ENCODE measurements at regions not wholly inside any gene's neighbourhood (a gene's known extent, or its start where the extent isn't known, plus 50 kb on each side); places are given as distances from the start of the nearest gene placed in this dataset.

DNA sequence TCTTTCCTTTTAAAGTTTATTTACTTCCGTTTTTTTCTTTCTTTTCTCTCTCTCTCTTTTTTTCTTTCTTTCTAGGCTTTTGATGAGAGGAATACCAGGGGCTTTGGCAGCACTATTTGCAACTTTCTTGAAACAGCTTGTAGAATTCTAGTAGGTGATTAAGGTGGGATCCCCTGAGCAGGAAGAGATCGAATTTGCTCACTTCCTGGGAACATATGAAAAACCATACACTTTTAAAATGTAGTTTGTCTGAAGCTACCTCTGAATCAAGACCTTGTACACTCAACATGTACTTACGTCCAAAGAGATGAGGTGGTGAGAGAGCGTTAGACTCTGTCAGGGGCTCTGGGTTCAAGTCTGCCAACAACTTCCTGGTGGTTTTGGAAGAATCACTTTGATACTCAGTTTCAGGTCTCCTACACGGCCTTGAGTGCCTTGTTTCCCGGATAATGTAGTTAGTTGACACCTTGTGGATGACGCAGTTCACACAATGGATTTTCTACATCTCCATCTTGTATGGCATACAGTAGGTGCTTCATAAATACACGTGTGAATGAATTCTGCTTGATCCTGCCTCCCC lies 229.1 kb downstream of the MYCN start:
- Histone ChIP-seq H3K23ac (ENCODE audit: insufficient read length, low read depth, low read length) (no peak overlapping the region), H2BK5ac (ENCODE audit: insufficient read length, low read length) (no peak overlapping the region), H3K23me2 (ENCODE audit: insufficient read length, low read depth, low read length, poor library complexity, severe bottlenecking) (no peaks in the 10 kb centered on the region), H3K27me3 (ENCODE audit: insufficient read depth, low read length) (no peaks in the 10 kb centered on the region), H4K5ac (ENCODE audit: insufficient read length, low read depth, low read length) (no peak overlapping the region), H2BK20ac (ENCODE audit: low read depth, low read length, poor library complexity, severe bottlenecking) (no peak overlapping the region), H2BK15ac (ENCODE audit: low read depth, low read length) (no peak overlapping the region), H3K14ac (ENCODE audit: insufficient read depth, low read length) (no peak overlapping the region), H2AK5ac (ENCODE audit: insufficient read length, low read length) (no peak overlapping the region), H2BK120ac (ENCODE audit: low read depth, low read length, poor library complexity, severe bottlenecking) (no peak overlapping the region), H3K9me3 (ENCODE audit: control insufficient read depth, low read depth, low read length) (no peaks in the 10 kb centered on the region), H4K8ac (replicated peaks; ENCODE audit: insufficient read length, low read depth, low read length) (no peak overlapping the region), H3K18ac (ENCODE audit: insufficient read length, low read depth, low read length) (no peak overlapping the region), H3K9ac (ENCODE audit: extremely low read depth, insufficient read length, low read length) (no peak overlapping the region), H3K56ac (ENCODE audit: insufficient read length, low read depth, low read length) (no peak overlapping the region), H3T11ph (ENCODE audit: low read length) (no peak overlapping the region), H3K79me1 (ENCODE audit: insufficient read depth, low read depth, low read length, poor library complexity, severe bottlenecking) (no peaks in the 10 kb centered on the region), H3K4me1 (ENCODE audit: insufficient read depth, low read length) (peaks cover 7% of the 10 kb centered on the region), H2AFZ (ENCODE audit: low read length) (no peak overlapping the region), H4K91ac (ENCODE audit: insufficient read length, low read depth, low read length) (no peak overlapping the region), H3K4me2 (ENCODE audit: insufficient read depth, insufficient read length, low read length) (no peak overlapping the region), H2BK12ac (ENCODE audit: insufficient read length, low read depth, low read length) (no peak overlapping the region), H4K20me1 (ENCODE audit: control insufficient read depth, insufficient read depth, insufficient read length) (no peaks in the 10 kb centered on the region), H3K27ac (ENCODE audit: insufficient read length, low read depth, low read length) (no peak overlapping the region), H3K4ac (ENCODE audit: low read depth, low read length) (no peak overlapping the region), H3K79me2 (ENCODE audit: insufficient read depth, low read length) (no peaks in the 10 kb centered on the region)
- Mint-ChIP-seq H3K4me1 (peaks cover 46 to 47% of the 10 kb centered on the region in 2 experiments), H3K27me3 (ENCODE audit: low read depth) (peaks cover 2% of the 10 kb centered on the region; the same call in 1 of the 2 replicates), H3K9me3 (no peaks in the 10 kb centered on the region; a peak in 1 of 5 replicates), H3K4me3 (no peak overlapping the region), H3K36me3 (ENCODE audit: insufficient read depth in 1 of 3, low read depth in 3 of 3) (peaks cover 0 to 2% (median 0%) of the 10 kb centered on the region in 3 experiments; a peak in 2 of 7 replicates), H3K27ac (peak overlapping the region in 2 of 3 experiments; percentile 18 to 47; a peak in 2 of 7 replicates)
- TF ChIP-seq, protein P1, sequence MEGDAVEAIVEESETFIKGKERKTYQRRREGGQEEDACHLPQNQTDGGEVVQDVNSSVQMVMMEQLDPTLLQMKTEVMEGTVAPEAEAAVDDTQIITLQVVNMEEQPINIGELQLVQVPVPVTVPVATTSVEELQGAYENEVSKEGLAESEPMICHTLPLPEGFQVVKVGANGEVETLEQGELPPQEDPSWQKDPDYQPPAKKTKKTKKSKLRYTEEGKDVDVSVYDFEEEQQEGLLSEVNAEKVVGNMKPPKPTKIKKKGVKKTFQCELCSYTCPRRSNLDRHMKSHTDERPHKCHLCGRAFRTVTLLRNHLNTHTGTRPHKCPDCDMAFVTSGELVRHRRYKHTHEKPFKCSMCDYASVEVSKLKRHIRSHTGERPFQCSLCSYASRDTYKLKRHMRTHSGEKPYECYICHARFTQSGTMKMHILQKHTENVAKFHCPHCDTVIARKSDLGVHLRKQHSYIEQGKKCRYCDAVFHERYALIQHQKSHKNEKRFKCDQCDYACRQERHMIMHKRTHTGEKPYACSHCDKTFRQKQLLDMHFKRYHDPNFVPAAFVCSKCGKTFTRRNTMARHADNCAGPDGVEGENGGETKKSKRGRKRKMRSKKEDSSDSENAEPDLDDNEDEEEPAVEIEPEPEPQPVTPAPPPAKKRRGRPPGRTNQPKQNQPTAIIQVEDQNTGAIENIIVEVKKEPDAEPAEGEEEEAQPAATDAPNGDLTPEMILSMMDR (conservative IDR thresholded peaks at IDR 0.05): no peak
- WGBS (ENCODE audit: extremely low coverage, insufficient read length, low lambda C conversion rate): no CpG with 5 or more reads among the region's 8 CpGs
- no peak for DNase-seq

Measured in H9 (cell line).